Mucosa of rectum (tissue), 2 donors: ENCODE measurements at regions not wholly inside any gene's neighbourhood (a gene's known extent, or its start where the extent isn't known, plus 50 kb on each side); places are given as distances from the start of the nearest gene placed in this dataset.

Experiments used
- H3K27ac ChIP-seq, 2 donors: one replicate each; pipeline ENCODE4 v1.7.0; 2013; ENCODE audit warnings: inconsistent platforms in 2 of 2, low read depth in 2 of 2, low read length in 2 of 2
- H3K27me3 ChIP-seq, 2 donors: one replicate each; pipeline ENCODE4 v1.7.0; 2013; ENCODE audit warnings: low read length in 2 of 2; ENCODE audit not compliant: control insufficient read depth in 2 of 2, insufficient read depth in 2 of 2
- H3K36me3 ChIP-seq, 2 donors: one replicate each; pipeline ENCODE4 v1.7.0; 2013; ENCODE audit warnings: low read length in 2 of 2; ENCODE audit not compliant: control insufficient read depth in 2 of 2, insufficient read depth in 2 of 2
- H3K4me1 ChIP-seq, 2 donors: one replicate each; pipeline ENCODE4 v1.7.0; 2013; ENCODE audit warnings: low read length in 2 of 2, mild to moderate bottlenecking in 1 of 2; ENCODE audit not compliant: control insufficient read depth in 2 of 2, insufficient read depth in 2 of 2
- H3K4me3 ChIP-seq, 2 donors: one replicate each; pipeline ENCODE4 v1.7.0; 2013; ENCODE audit warnings: low read length in 2 of 2
- H3K9ac ChIP-seq, 2 donors: one replicate each; pipeline ENCODE4 v1.7.0; 2013; ENCODE audit warnings: low read length in 2 of 2, low read depth in 1 of 2, mild to moderate bottlenecking in 1 of 2
- H3K9me3 ChIP-seq, 2 donors: one replicate each; pipeline ENCODE4 v1.7.0; 2013; ENCODE audit warnings: low read length in 2 of 2; ENCODE audit not compliant: control insufficient read depth in 2 of 2
- donor health status: healthy.
- donor health status: Normal muscosa, but diverticular disease.

- Histone ChIP-seq H3K9me3 (peaks cover 2 to 3% of the 10 kb centered on the region in 2 donors), H3K27ac (no peak overlapping the region), H3K4me1 (peaks cover 0 to 5% of the 10 kb centered on the region in 2 donors), H3K36me3 (no peaks in the 10 kb centered on the region), H3K27me3 (no peaks in the 10 kb centered on the region), H3K4me3 (no peak overlapping the region), H3K9ac (no peak overlapping the region)
Observed at GRCh38 chr10:112871021-112871420, 79.0 kb upstream of the TCF7L2 start.

GRCh38 chr10:112872728-112873127 is 77.3 kb upstream of the TCF7L2 start:
- Histone ChIP-seq H3K4me1 (peaks cover 3 to 5% of the 10 kb centered on the region in 2 donors), H3K9ac (no peak overlapping the region), H3K36me3 (no peaks in the 10 kb centered on the region), H3K27me3 (no peaks in the 10 kb centered on the region), H3K27ac (no peak overlapping the region), H3K9me3 (peaks cover 2 to 3% of the 10 kb centered on the region in 2 donors), H3K4me3 (no peak overlapping the region)

GRCh38 chr10:112873541-112873940 is 76.5 kb upstream of the TCF7L2 start:
- peaks cover 3 to 5% of the 10 kb centered on the region in 2 donors for H3K4me1 ChIP-seq
- no peaks in the 10 kb centered on the region for H3K36me3 ChIP-seq
- H3K27me3 ChIP-seq: no peaks in the 10 kb centered on the region
- H3K27ac ChIP-seq: no peak overlapping the region
- H3K9me3 ChIP-seq: peaks cover 2 to 3% of the 10 kb centered on the region in 2 donors
- H3K4me3 ChIP-seq: no peak overlapping the region
- no peak overlapping the region for H3K9ac ChIP-seq

GRCh38 chr10:112874982-112875381 is 75.1 kb upstream of the TCF7L2 start:
- no peak overlapping the region for H3K9ac ChIP-seq
- no peak overlapping the region for H3K27ac ChIP-seq
- H3K4me3 ChIP-seq: no peak overlapping the region
- H3K36me3 ChIP-seq: no peaks in the 10 kb centered on the region
- H3K9me3 ChIP-seq: peaks cover 2 to 3% of the 10 kb centered on the region in 2 donors
- peaks cover 3 to 5% of the 10 kb centered on the region in 2 donors for H3K4me1 ChIP-seq
- no peaks in the 10 kb centered on the region for H3K27me3 ChIP-seq

GRCh38 chr10:112875476-112876267 is 74.4 kb upstream of the TCF7L2 start:
- no peaks in the 10 kb centered on the region for H3K27me3 ChIP-seq
- peaks cover 3 to 9% of the 10 kb centered on the region in 2 donors for H3K4me1 ChIP-seq
- H3K36me3 ChIP-seq: no peaks in the 10 kb centered on the region
- peak overlapping the region; percentile 38 to 66 for H3K27ac ChIP-seq
- H3K9me3 ChIP-seq: peaks cover 2 to 3% of the 10 kb centered on the region in 2 donors
- no peak overlapping the region for H3K9ac ChIP-seq
- no peak overlapping the region for H3K4me3 ChIP-seq

- Histone ChIP-seq H3K4me1 (peaks cover 3 to 8% of the 10 kb centered on the region in 2 donors), H3K27ac (peak overlapping the region; percentile 44 to 74), H3K4me3 (no peak overlapping the region), H3K9ac (no peak overlapping the region), H3K27me3 (no peaks in the 10 kb centered on the region), H3K9me3 (no peaks in the 10 kb centered on the region), H3K36me3 (no peaks in the 10 kb centered on the region)
Observed at GRCh38 chr10:112880633-112881530, 69.2 kb upstream of the TCF7L2 start.

GRCh38 chr10:112883360-112884178 is 66.5 kb upstream of the TCF7L2 start:
- Histone ChIP-seq H3K9ac (no peak overlapping the region), H3K27me3 (no peaks in the 10 kb centered on the region), H3K36me3 (no peaks in the 10 kb centered on the region), H3K9me3 (no peaks in the 10 kb centered on the region), H3K27ac (no peak overlapping the region), H3K4me3 (no peak overlapping the region), H3K4me1 (peaks cover 0 to 5% of the 10 kb centered on the region in 2 donors)

GRCh38 chr10:112884179-112884504 is 65.9 kb upstream of the TCF7L2 start:
- Histone ChIP-seq H3K4me3 (no peak overlapping the region), H3K36me3 (no peaks in the 10 kb centered on the region), H3K9me3 (no peaks in the 10 kb centered on the region), H3K4me1 (peaks cover 0 to 5% of the 10 kb centered on the region in 2 donors), H3K9ac (no peak overlapping the region), H3K27ac (no peak overlapping the region), H3K27me3 (no peaks in the 10 kb centered on the region)

GRCh38 chr10:112886463-112886862 is 63.6 kb upstream of the TCF7L2 start:
- Histone ChIP-seq H3K36me3 (no peaks in the 10 kb centered on the region), H3K27ac (no peak overlapping the region), H3K4me1 (no peaks in the 10 kb centered on the region), H3K9me3 (no peaks in the 10 kb centered on the region), H3K4me3 (no peak overlapping the region), H3K27me3 (no peaks in the 10 kb centered on the region), H3K9ac (no peak overlapping the region)
